HUDEP-2 (cell line): ENCODE measurements at regions not wholly inside any gene's neighbourhood (a gene's known extent, or its start where the extent isn't known, plus 50 kb on each side); places are given as distances from the start of the nearest gene placed in this dataset.

Experiments used
- DNase-seq, 76 experiments: peaks; one replicate each; lab custom pipeline; 2025; ENCODE audit not compliant: unreplicated experiment in 76 of 76; lab: John Stamatoyannopoulos, UW

DNA sequence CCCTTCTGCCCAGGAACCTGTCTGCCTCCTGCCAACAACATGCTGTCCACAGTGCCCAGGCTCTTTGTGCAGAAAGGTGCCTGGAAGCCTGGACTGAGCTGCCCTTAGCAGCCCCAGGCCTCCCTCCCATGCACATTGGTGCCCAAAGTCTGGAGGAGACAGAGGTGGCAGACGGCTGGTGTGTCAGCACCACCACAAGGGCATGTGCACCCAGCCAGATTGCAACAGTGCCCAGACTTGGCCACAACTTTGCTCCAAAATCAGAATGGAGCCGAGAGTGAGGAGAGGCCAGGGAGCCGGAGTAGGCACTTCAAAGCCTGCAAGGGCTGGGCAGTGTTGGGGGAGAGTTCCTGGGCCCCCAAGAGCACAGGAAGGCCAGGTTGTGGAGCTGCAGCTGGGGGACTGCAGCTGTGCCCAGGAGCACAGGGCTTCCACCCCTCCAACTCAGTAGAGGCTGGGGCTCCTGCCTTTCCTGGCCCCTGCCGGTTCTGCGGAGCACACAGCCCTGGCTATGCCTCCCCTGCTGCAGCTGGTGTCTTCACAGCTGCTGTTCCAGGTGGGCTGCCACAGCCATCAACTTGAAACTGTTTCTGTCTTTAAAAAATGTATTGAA, 1255.8 kb downstream of the SLITRK5 start:
- no peak for DNase-seq

DNA sequence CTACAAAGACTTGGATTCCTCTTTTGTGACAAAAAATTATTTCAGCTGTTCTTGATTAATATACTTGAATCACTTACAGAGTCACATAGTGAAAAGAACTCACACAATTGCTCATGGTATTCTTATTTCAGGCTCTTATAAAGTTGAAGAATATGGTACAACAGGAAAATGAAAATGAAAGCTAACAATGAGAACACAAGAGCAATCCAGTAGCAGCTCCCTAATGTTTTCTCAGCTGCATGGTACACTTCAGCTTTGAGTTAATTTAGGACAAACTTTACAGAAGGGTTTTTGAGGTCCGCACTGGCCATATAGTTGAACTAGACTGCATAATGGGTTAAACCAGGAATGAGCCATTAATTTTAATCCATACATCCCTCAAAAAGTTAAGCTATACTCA, 1261.8 kb downstream of the SLITRK5 start:
- DNase-seq: no peak

DNA sequence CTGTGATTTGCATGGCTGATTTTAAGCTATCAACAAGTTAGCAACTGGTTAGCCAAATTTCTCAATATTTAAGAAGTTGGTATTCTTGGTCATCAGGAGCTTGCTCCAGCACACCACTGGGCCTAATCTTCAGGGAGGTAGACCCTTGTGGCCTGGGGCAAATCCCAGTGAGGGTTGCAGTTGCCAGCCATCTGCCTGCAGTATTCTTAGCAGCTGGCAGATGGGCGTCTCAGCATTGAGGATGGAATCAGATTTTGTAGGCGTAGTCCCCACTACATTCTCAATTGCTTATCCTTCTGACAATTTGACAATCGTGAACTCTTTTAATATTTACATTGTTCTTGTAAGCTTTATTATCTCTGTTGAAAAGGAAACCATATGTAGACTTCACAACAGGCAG, 1266.2 kb downstream of the SLITRK5 start:
- DNase-seq: no peak

DNA sequence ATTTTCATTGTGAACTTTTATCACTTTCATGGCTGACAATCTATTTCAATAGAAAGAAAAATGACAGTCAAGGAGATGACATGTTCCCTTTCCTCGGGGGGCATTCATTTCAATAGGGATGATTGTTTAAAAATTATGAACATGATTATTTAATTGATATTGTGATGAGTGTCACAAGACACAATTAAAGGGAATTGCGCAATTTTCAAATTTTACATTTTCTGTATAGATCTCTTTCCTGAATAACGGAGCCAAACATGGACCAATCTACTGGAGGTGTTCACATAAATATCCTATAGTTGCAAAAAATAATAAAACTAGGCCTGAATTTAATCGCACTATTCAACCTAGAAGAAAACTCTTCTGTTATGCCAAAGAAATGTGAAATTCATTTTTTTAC, 1274.6 kb downstream of the SLITRK5 start:
- DNase-seq: no peak

DNA sequence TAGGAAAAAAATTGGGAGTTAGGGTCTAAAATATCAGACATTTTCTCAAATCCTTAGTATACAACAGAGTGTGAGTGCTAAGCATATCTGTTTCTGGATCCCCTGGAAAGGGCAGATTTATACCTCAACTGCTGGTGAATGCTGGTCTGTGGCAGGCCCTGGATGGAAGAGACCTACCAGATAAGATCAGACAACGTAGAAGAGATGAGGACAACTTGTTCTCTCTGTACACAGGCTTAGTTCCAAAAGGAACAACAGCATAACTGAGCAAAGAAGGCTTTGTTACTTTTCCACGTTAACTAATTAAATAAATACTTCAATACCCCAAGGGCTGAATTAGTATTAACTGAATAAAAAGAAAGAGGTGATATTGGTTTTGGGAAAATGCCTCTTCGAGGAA, 1277.3 kb downstream of the SLITRK5 start:
- peak in 1 of 76 experiments; percentile 3 for DNase-seq

DNA sequence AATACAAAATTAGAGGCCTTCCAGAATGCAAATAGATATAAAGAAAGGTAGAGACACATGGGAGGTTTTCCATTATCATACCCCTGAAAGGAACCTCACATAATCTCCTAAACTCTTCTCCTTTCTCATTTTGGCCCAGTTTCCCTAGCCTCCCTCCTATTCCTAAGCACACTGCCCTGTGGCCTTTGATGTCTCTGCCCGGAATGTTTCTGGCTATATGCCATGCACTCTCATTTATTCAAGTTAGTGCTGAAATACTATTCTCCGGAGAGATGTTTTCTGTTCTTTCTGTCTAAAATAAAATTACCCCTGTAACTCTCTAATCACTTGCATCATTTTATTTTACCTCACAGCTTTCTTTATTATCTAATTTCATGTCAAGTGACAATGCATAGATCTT, 1287.7 kb downstream of the SLITRK5 start:
- DNase-seq: no peak

DNA sequence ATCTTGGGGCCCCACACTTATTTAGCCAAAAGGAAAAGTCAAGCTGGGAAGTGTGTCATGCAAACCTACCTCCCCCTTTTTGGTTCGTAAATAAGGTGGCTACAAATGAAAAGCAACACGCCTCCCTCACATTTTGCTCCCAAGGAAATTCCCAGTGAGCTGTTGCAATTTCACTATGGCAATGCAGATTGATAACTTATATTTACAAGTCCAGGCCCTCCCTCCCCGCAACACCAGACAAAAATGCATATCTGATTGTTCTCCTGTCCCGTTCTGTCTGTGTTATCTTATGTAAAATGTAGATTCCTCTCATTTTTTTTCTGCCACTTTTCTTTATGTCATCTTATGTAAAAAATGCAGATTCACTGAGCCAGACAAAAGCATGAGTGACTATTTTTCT, 1305.3 kb downstream of the SLITRK5 start:
- no peak for DNase-seq

DNA sequence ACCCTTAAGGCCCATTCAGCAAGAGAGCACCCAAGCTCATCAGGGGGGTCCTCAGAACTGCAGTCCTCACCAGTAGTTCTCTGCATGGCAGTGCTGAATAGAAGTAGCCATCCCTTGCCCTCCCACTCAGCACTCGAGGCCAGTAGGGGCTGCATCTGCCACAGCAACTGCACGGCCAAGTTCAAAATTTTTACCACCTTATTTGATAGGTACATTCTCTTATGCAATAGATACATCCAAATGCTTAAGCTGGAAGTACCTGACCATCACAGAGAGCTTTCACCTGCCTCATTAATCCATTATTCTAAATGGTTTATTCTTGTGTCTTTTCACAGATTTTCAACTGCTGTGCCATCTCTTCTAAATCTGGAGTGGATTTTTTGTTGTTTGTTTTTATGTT, 1307.4 kb downstream of the SLITRK5 start:
- no peak for DNase-seq

DNA sequence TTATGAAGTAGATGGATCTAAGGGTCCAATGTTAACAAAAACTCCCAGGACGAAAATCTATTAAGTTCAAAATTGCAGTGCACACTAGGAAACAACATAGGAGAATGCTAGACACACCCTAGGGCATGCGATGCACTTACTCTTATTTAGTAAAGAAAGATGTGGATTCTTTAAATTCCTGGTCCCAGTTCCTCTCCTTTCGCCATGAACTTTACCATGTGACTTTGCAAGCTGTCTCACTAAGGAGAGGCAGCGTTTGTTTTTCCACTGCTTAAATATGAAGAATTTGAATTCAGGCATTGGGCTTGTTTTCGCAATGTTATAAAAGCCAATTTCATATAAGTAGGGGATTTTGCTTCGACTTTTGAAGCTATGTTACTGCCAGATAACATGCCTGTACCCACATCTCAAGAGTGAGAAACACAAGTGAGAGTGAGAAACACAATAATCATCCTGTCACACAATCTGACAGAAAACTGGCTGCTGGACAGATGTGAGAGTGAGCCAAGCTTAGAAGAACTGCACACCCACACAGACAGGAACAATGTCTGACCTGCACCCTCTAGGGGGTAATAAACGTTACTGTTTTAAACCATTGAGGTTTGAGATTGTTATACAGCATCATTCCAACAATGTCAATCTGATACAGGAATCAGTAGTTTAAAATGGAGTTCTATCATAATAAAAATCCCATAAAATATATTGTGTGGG, 1308.4 kb downstream of the SLITRK5 start:
- peak in 20 of 76 experiments; percentile 0 to 53 (median 19) for DNase-seq

DNA sequence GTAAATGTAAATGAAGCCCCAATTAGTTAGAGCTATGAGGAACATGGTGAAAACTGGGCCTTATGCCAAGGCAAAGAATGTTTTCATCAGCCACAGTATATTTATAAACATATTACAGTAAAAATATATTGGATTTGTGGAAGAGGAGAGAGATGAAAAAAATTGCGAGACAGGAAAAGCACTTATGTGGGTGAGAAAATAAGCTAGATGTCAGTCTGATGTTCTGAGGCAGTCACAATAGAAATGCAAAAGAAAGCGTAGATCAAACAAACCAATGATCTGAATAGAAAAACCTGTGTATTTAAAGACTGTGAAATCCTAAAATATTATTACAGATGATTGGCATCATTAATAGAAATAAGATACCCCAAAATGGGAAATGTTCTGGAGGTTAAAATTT, 1332.5 kb downstream of the SLITRK5 start:
- DNase-seq: no peak

DNA sequence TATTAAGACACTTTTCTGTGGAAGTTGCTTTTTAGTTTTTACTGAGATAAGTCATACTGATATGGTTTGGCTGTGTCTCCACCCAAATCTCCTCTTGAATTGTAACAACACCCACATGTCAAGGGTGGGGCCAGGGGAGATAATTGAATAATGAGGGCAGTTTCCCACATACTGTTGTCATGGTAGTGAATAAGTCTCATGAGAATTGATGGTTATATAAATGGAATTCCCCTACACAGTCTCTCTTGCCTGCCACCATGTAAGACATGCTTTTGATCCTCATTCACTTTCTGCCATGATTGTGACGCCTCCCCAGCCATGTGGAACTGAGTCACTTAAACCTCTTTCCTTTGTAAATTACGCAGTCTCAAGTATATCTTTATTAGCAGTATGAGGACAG, 1340.4 kb downstream of the SLITRK5 start:
- DNase-seq: no peak

DNA sequence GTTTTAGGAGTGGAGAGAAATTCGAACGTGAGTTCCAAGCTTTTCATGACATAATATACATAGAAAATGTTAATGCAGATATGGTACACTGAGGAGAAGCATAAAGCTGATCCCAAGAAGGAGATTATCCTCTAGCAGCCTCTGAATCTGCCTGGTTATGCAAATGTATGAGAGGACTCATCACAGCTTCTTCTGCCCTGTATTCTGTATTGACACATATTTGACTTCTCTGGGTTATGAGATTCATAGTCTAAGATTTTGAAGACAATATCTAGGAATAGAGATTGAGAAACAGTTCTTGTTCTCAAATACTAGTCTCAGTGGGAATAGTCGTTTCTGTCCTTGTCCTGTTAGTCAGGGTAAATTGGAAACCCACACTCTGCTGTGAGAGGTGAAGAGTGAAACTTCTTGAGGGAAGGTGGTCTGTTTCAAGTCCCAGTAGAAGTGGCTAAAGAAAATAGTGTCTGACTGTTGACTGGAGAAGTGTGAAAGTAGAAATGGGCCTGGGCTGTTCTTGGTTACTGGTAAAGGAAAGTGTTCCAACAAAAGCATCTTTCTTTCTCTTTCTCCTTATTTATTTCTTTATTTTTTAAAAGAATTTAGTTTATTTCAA, 1356.6 kb downstream of the SLITRK5 start:
- no peak for DNase-seq

DNA sequence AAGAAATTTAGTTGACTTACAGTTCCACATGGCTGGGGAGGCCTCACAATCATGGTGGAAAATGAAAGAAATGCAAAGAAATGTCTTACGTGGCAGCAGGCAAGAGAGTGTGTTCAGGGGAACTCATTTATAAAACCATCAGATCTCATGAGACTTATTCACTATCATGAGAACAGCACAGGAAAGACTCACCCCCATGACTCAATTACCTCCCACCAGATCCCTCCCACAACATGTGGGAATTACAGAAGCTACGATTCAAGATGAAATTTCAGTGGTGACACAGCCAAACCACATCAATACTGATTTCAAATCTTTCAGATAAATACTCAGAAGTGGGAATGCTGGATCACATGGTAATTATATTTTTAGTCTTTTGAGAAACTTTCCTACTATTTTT, 1357.9 kb downstream of the SLITRK5 start:
- no peak for DNase-seq

DNA sequence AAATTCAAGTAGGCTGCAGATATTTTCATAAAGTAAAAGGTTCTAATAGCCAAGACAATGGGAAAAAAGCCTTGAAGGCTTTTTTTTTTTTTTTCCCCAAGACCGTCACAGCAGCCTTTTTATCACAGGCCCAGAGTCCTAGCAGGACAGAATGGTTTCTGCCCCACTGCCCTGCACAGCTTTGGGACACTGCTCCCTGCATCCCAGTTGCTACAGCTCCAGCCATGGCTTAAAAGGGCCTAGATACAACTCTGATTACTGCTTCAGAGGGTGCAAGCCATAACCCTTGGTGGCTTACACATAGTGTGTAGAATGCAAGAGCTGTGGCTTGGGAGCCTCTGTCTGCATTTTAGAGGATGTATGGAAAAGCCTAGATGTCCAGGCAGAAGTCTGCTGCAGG, 1362.8 kb downstream of the SLITRK5 start:
- no peak for DNase-seq

DNA sequence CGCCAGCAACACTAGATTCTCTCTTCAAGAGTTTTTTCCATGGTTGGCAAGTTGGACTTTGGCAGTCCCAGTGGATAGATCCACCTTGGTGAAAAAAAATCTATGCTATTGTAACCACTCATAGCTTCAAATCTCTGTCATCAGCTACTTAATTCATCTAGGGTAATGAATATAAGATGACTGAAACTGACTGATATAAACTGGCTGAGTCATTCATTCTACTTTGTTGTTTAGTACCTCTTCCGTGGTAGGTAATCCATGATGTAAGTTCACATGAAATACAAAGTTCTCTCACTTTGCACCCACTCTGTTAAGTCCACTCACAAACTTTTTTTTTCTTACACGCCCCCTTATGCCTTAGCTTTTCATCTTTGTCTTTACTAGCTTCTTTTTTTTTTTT, 1381.5 kb downstream of the SLITRK5 start:
- no peak for DNase-seq

DNA sequence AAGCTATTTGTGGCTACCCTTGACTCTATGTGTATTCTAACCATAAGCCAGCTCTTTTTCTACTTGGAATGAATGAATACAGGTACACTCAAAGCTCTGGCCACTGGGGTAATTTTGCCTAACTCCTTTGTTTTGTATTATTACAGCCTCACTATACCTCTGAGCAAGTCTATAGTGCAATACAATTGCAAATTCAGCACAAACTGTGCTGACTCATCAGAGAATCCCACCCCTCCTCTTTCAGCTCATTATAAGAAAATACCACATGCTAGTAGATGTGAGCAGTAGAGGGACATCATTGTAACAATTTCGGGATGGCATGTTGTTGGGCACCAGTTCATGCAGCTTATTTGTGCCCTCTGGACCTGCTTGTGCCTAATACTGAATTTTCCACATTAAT, 1382.2 kb downstream of the SLITRK5 start:
- DNase-seq: no peak

DNA sequence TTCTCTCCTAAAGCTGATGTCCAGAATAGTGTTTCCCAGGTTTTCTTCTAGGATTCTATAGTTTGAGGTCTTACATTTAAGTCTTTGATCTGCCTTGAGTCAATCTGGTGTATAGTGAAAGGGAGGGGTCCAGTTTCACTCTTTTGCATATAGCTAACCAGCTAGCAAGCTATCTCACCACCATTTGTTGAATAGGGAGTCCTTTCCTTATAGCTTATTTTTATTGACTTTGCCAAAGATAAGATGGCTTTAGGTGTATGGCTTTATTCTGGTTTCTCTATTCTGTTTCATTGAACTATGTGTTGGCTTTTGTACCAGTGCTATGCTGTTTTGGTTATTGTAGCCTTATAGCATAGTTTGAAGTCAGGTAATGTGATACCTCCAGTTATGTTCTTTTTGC, 1386.1 kb downstream of the SLITRK5 start:
- no peak for DNase-seq

DNA sequence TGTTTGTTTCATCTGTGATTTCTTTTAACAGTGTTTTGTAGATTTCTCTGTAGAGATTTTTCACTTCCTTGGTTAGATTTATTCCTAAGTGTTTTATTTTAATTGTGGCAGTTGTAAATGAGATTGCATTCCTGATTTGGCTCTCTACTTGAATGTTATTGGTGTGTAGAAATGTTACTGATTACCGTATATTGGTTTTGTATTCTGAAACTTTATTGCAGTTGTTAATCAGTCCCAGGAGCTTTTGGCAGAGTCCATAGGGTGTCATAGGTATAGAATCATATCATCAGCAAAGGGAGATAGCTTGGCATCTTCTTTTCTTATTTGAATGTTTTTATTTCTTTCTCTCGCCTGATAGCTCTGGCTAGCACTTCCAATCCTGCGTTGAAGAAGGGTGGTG, 1386.7 kb downstream of the SLITRK5 start:
- DNase-seq: no peak

DNA sequence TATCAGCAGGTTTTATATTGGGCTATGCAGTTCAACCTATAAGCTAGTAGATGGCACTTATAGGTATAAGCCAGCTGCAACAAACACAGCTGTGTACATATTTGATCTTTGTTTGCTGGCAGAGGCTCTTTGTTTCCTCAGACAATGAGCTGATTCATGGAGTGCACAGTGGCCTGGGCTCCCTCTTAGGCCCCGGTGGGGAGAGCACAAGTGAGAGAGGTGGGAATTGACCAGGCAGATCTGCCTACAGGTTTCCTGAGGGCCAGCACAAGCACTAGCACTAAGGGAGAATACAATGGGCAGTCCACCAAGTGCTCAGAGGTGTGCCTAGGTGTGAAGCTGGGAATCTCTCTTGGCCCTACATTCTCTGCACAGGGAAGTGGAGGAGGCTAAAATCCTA, 1390.7 kb downstream of the SLITRK5 start:
- DNase-seq: no peak

DNA sequence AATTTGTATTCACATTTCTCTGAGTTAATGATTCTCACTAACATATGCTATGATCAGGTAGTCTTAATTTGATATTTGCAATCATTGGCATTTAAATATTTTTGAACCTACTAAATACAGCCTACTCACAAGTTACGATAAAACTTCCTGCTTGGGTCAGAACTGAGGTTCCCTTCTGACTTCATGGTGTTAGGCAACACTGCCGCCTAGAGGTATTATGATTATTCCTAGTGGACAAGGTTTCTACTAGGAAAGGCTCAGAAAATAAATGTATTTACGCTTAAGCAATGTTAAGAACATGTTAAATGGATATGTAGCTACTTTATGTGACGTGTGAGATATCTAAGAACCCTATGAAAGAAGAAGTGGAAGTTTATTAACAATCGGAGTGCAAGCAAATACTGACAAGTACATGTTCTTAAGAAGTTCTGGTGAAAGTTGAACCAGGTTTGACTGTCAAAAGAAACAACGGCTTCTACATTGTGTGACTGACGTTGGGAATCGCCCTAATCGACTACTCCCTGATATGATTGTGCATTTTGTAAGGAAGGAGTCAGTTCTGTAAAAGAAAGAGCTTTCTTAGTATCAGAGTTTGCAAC, 1395.8 kb downstream of the SLITRK5 start:
- peak in 33 of 76 experiments; percentile 0 to 65 (median 14) for DNase-seq

DNA sequence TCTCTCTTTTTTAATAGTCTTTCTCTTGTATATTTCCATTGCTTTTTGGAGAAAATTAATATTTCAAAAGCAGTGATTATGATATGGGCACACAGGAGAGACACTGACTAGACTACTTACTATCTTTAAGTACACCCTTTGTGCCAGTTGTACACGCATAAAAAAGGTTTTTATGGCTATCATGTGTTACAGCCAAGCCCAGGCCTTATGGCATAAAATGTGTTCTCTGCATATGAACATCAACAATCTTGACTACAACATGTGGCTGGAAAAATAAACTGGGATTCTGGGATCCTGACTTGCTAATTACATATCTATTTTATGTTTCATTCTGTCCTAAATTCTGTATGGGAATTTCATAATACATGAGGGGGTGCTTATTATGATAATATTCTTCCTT, 1401.8 kb downstream of the SLITRK5 start:
- no peak for DNase-seq

DNA sequence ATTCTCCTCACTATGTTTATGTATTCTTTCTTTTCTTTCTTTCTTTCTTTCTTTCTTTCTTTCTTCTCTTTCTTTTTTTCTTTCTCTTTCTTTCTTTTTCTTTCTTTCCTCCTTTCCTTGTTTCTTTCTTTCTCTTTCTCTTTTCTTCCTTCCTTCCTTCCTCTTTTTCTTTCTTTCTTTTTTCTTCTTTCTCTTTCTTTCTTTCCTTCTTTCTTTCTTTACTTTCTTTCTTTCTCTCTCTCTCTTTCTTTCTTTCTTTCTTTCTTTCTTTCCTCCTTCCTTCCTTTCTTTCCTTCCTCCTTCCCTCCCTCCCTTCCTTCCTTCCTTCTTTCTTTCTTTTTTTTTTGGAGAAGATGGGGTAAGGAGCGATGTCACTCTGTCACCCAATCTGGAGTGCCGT, 1405.5 kb downstream of the SLITRK5 start:
- DNase-seq: no peak
